PC-3 (cell line): ENCODE measurements at regions not wholly inside any gene's neighbourhood (a gene's known extent, or its start where the extent isn't known, plus 50 kb on each side); places are given as distances from the start of the nearest gene placed in this dataset.

Experiments used
- ATAC-seq: fragments of 200-7000 bp; cut with Tn5 transposase; 2 replicates; pipeline ENCODE4 v1.9.1; 2020; ENCODE audit warnings: mild to moderate bottlenecking, moderate library complexity
- BruUV-seq: library from RNA; stranded (reverse); fragments of 400-500 nt; replicated peaks from 2 replicates; lab custom pipeline; 2021; lab: Mats Ljungman, UMichigan
- CTCF ChIA-PET: fragments of 300-600 bp; sonication (Branson Sonifier 250); formaldehyde crosslinking; loops from one replicate; lab custom pipeline; 2022; ENCODE audit warnings: antibody characterized with exemption; lab: Charles Lee
- POLR2A ChIA-PET: fragments of 300-600 bp; sonication (Branson Sonifier 250); formaldehyde crosslinking; loops from one replicate; lab custom pipeline; 2022; ENCODE audit warnings: antibody characterized with exemption; ENCODE audit not compliant: unreplicated experiment; lab: Charles Lee
- DNase-seq: peaks from one replicate; pipeline ENCODE4 v3.0.0-alpha.2; 2015
- H2AFZ ChIP-seq: fragments of 300-600 bp; sonication (generic); 2 replicates; pipeline ENCODE4 v1.6.0; 2016; ENCODE audit warnings: antibody characterized with exemption, low read length
- H3F3A ChIP-seq: fragments of 300-600 bp; sonication (generic); one replicate; pipeline ENCODE4 v1.6.0; 2017; ENCODE audit warnings: antibody characterized with exemption, low read length, control low read depth, mild to moderate bottlenecking; ENCODE audit not compliant: unreplicated experiment
- H3K27ac ChIP-seq: fragments of 300-600 bp; sonication (generic); 2 replicates; pipeline ENCODE4 v1.5.1; 2016; ENCODE audit warnings: mild to moderate bottlenecking, low read length
- H3K27me3 ChIP-seq: fragments of 300-600 bp; sonication (generic); 2 replicates; pipeline ENCODE4 v1.6.1; 2016; ENCODE audit warnings: low read length, mixed read lengths
- H3K36me3 ChIP-seq: fragments of 300-600 bp; sonication (generic); 2 replicates; pipeline ENCODE4 v1.6.1; 2016; ENCODE audit warnings: low read depth, mixed run types, low read length, mixed read lengths
- H3K4me1 ChIP-seq: fragments of 300-600 bp; sonication (generic); 2 replicates; pipeline ENCODE4 v1.5.1; 2016; ENCODE audit warnings: low read length; ENCODE audit not compliant: insufficient read depth
- H3K4me2 ChIP-seq: fragments of 300-600 bp; sonication (generic); 2 replicates; pipeline ENCODE4 v1.6.0; 2016; ENCODE audit warnings: low read length
- H3K4me3 ChIP-seq: fragments of 300-600 bp; sonication (generic); 2 replicates; pipeline ENCODE4 v1.5.1; 2016; ENCODE audit warnings: mild to moderate bottlenecking, low read length, mixed read lengths
- H3K79me2 ChIP-seq: fragments of 300-600 bp; sonication (generic); 2 replicates; pipeline ENCODE4 v1.6.1; 2017; ENCODE audit warnings: low read length, mixed read lengths
- H3K9ac ChIP-seq: fragments of 300-600 bp; sonication (generic); 2 replicates; pipeline ENCODE4 v1.6.0; 2016; ENCODE audit warnings: mild to moderate bottlenecking, low read length
- H3K9me2 ChIP-seq: fragments of 300-600 bp; sonication (generic); replicated peaks from 2 replicates; pipeline ENCODE4 v1.6.1; 2016; ENCODE audit warnings: mixed run types, low read length, mixed read lengths
- H3K9me3 ChIP-seq: fragments of 300-600 bp; sonication (generic); 2 replicates; pipeline ENCODE4 v1.6.1; 2016; ENCODE audit warnings: low read length, mixed read lengths
- H4K20me1 ChIP-seq: fragments of 300-600 bp; sonication (generic); 2 replicates; pipeline ENCODE4 v1.6.1; 2016; ENCODE audit warnings: low read length, mixed read lengths
- CTCF ChIP-seq: fragments of 300-600 bp; sonication (generic); conservative IDR thresholded peaks from 2 replicates; pipeline ENCODE4 v1.5.1; 2017; ENCODE audit warnings: antibody characterized with exemption, low read depth, mild to moderate bottlenecking, low read length
- EZH2 ChIP-seq: fragments of 300-600 bp; sonication (generic); IDR thresholded peaks from one replicate; pipeline ENCODE4 v1.6.1; 2017; ENCODE audit warnings: antibody characterized with exemption, mild to moderate bottlenecking, low read length; ENCODE audit not compliant: unreplicated experiment
- EZH2phosphoT487 ChIP-seq: fragments of 300-600 bp; sonication (generic); IDR thresholded peaks from 2 replicates; pipeline ENCODE4 v1.6.1; 2018; ENCODE audit warnings: mild to moderate bottlenecking, antibody characterized with exemption, low read length, borderline replicate concordance
- intact Hi-C: fragments of 100-400 bp; cut with micrococcal nuclease; formaldehyde crosslinking; loops from 2 replicates; pipeline ENCODE4 v1.9.0; 2023

- no TSS peak for BruUV-seq
Observed at GRCh38 chr5:145437627-145438026, 397.5 kb downstream of the PRELID2 start.

DNA sequence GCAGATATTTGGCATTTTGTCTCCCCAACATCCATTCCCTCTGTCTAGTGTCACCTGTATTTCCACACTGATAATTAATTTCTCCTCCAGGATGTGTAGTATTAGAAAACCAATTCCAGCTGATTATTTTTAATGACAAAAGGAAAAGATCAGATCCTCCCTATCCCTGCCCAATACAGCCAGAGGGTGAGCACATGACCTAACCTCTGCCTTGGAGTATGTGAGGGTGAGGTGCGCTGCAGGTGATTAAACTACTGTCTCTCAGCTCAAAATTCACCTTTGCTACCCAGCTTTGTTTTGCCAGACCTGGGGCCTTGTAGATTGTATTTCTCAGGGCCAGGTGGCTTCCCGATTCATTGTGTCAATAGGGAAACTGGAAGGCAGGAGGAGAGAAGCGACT is 402.1 kb downstream of the PRELID2 start:
- Histone ChIP-seq H3K4me2 (no peak overlapping the region), H2AFZ (no peak overlapping the region), H3F3A (no peaks in the 10 kb centered on the region), H3K9ac (no peak overlapping the region), H3K27ac (no peak overlapping the region), H4K20me1 (no peaks in the 10 kb centered on the region), H3K36me3 (no peaks in the 10 kb centered on the region), H3K9me3 (no peaks in the 10 kb centered on the region), H3K27me3 (no peaks in the 10 kb centered on the region), H3K79me2 (no peaks in the 10 kb centered on the region), H3K4me3 (no peak overlapping the region), H3K4me1 (no peaks in the 10 kb centered on the region), H3K9me2 (no peaks in the 10 kb centered on the region)
- no peak for DNase-seq
- ChIA-PET CTCF (no interaction called here), POLR2A (no interaction called here)
- no peak for TF ChIP-seq CTCF
- no peak for TF ChIP-seq EZH2phosphoT487
- TF ChIP-seq EZH2, result no peak
- no peak for ATAC-seq
- BruUV-seq, result no TSS peak
- intact Hi-C loops, result no loop called here

More at GRCh38 chr5:145437627-145438026, 397.5 kb downstream of the PRELID2 start:
- POLR2A ChIA-PET, result no interaction called here
- Histone ChIP-seq H3F3A (no peaks in the 10 kb centered on the region), H3K79me2 (no peaks in the 10 kb centered on the region), H3K27ac (no peak overlapping the region), H3K36me3 (no peaks in the 10 kb centered on the region), H3K9me2 (no peaks in the 10 kb centered on the region), H3K9ac (no peak overlapping the region), H3K9me3 (no peaks in the 10 kb centered on the region), H3K4me1 (no peaks in the 10 kb centered on the region), H4K20me1 (no peaks in the 10 kb centered on the region), H3K4me3 (no peak overlapping the region), H2AFZ (no peak overlapping the region), H3K27me3 (no peaks in the 10 kb centered on the region), H3K4me2 (no peak overlapping the region)
- no peak for ATAC-seq
- no peak for DNase-seq
- TF ChIP-seq CTCF (no peak), EZH2 (no peak), EZH2phosphoT487 (no peak)
- CTCF ChIA-PET, result no interaction called here
- intact Hi-C loops, result no loop called here

DNA sequence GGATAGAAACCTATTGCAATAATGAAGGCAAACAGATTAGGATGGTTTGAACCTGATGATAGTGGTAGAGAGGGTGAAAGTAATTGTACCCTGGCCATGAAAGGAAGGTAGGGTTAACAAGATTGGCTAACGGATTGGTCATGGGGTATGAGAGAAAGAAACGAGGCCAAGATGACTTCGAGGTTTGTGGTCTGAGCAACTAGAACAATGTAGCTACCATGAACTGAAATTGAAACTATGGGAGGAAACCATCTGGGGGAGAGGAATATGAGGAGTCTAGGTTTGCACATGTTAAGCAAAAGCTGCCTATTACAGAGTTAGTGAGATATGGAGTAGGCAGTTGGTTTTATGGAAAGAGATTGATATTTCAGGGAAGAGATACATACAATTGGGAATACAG is 406.0 kb downstream of the PRELID2 start:
- Histone ChIP-seq H3K36me3 (no peaks in the 10 kb centered on the region), H2AFZ (no peak overlapping the region), H3F3A (no peaks in the 10 kb centered on the region), H3K4me2 (no peak overlapping the region), H3K4me3 (no peak overlapping the region), H3K9ac (no peak overlapping the region), H3K9me3 (no peaks in the 10 kb centered on the region), H3K4me1 (no peaks in the 10 kb centered on the region), H3K9me2 (no peaks in the 10 kb centered on the region), H4K20me1 (no peaks in the 10 kb centered on the region), H3K79me2 (no peaks in the 10 kb centered on the region), H3K27ac (no peak overlapping the region), H3K27me3 (no peaks in the 10 kb centered on the region)
- TF ChIP-seq EZH2 (no peak), CTCF (no peak), EZH2phosphoT487 (no peak)
- BruUV-seq, result no TSS peak
- ChIA-PET CTCF (no interaction called here), POLR2A (no interaction called here)
- intact Hi-C loops, result no loop called here
- no peak for ATAC-seq
- no peak for DNase-seq
